MM.1S (cell line): ENCODE measurements at regions not wholly inside any gene's neighbourhood (a gene's known extent, or its start where the extent isn't known, plus 50 kb on each side); places are given as distances from the start of the nearest gene placed in this dataset.

Experiments used
- CTCF ChIP-seq: fragments of 300-600 bp; sonication (generic); IDR thresholded peaks from 2 replicates; pipeline ENCODE4 v1.5.1; 2016; ENCODE audit warnings: antibody characterized with exemption, low read length, mixed read lengths
- EZH2 ChIP-seq: fragments of 300-600 bp; sonication (generic); optimal IDR thresholded peaks from 2 replicates; pipeline ENCODE3; 2017; ENCODE audit warnings: low read depth, mild to moderate bottlenecking, antibody characterized with exemption, low read length, mixed read lengths
- EZH2phosphoT487 ChIP-seq: fragments of 300-600 bp; sonication (generic); IDR thresholded peaks from 2 replicates; pipeline ENCODE4 v1.6.1; 2018; ENCODE audit warnings: antibody characterized with exemption, low read length

GRCh38 chr12:3357950-3358525 lies 133.0 kb upstream of the PRMT8 start:
- TF ChIP-seq CTCF (no peak), EZH2 (no peak), EZH2phosphoT487 (no peak)
